SJSA1 (cell line): ENCODE measurements at regions not wholly inside any gene's neighbourhood (a gene's known extent, or its start where the extent isn't known, plus 50 kb on each side); places are given as distances from the start of the nearest gene placed in this dataset.

ENCODE experiments used
- DNase-seq, 2 experiments: peaks; one replicate each; pipeline ENCODE4 v3.0.0-alpha.2; 2015 to 2020; ENCODE audit warnings: low spot score in 2 of 2, low read depth in 1 of 2
- H3K27ac ChIP-seq: fragments of 250-450 bp; sonication (Bioruptor Pico); 2 replicates; pipeline ENCODE4 v1.5.1; 2020; ENCODE audit warnings: mild to moderate bottlenecking, moderate library complexity
- H3K27me3 ChIP-seq: fragments of 250-450 bp; sonication (Bioruptor Pico); replicated peaks from 2 replicates; pipeline ENCODE4 v1.5.1; 2020; ENCODE audit warnings: mild to moderate bottlenecking, moderate library complexity
- H3K36me3 ChIP-seq: fragments of 250-450 bp; sonication (Bioruptor Pico); 2 replicates; pipeline ENCODE4 v1.5.1; 2020; ENCODE audit warnings: mild to moderate bottlenecking
- H3K4me1 ChIP-seq: fragments of 250-450 bp; sonication (Bioruptor Pico); replicated peaks from 2 replicates; pipeline ENCODE4 v1.6.1; 2021; ENCODE audit warnings: mild to moderate bottlenecking
- H3K4me3 ChIP-seq: fragments of 250-450 bp; sonication (Bioruptor Pico); 2 replicates; pipeline ENCODE4 v1.5.1; 2020; ENCODE audit warnings: mild to moderate bottlenecking
- H3K9me3 ChIP-seq: fragments of 250-450 bp; sonication (Bioruptor Pico); replicated peaks from 2 replicates; pipeline ENCODE4 v1.5.1; 2020; ENCODE audit warnings: mild to moderate bottlenecking

DNA sequence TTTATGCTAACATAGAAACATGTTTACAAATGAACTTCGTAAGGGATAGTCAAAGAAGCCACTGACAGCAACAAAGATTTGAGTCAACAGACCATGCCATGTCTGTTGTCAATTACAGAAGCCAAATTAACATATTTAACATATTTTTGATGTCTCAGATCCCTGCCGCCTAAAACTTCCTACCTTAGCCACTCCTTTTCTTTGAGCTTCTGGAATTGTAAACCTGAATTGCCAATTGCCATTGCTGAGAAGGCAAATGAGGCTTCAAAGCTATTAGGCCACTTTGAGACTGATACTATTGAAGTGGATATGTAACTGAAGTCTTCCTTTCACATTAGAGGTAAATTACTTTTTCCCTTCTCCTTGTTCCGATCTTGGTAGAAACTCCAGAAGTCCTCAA lies 66.0 kb upstream of the DSEL start:
- no peak for DNase-seq
- Histone ChIP-seq H3K4me1 (no peaks in the 10 kb centered on the region), H3K36me3 (no peaks in the 10 kb centered on the region), H3K27me3 (no peaks in the 10 kb centered on the region), H3K9me3 (no peaks in the 10 kb centered on the region), H3K27ac (no peak overlapping the region), H3K4me3 (no peak overlapping the region)

DNA sequence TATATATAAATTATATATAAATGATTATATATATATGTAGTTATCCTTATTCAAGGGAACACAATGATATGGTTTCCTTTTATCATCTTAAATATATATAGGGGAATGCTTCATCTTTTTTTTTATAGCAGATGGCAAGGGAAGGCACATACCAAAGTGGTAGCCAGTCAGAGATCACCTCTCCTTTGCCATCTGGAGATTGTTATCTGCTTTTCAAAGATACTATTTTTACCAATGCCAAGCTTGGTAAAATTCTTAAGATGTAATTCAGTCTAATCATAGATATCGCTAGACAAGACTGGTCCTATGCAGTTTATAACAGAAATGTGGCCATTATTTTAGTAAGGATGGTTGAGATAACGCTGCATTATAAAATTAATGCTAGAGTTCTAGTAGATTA lies 64.7 kb upstream of the DSEL start:
- H3K27me3 ChIP-seq = no peaks in the 10 kb centered on the region
- H3K36me3 ChIP-seq = no peaks in the 10 kb centered on the region
- H3K4me3 ChIP-seq = no peak overlapping the region
- no peaks in the 10 kb centered on the region for H3K4me1 ChIP-seq
- no peak for DNase-seq
- no peak overlapping the region for H3K27ac ChIP-seq
- no peaks in the 10 kb centered on the region for H3K9me3 ChIP-seq

DNA sequence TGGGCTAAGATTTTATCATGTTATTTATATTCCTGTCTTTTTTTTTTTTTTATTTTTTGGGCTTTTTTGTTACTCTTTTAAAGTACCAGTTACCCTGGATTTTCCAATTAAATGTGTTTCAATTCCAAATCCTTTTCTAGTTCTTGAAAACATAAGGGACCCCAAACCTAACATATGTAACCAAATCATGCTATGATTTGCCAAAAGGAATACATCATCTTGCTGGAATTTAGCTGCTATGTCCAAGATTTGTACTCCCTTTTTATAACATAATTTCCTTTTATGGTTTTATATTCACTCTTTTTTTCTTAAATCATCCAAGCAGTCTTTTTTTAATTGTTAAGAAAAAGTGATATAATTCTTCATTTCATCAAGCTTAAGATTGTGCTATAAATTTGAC lies 60.9 kb upstream of the DSEL start:
- H3K9me3 ChIP-seq = no peaks in the 10 kb centered on the region
- no peaks in the 10 kb centered on the region for H3K36me3 ChIP-seq
- no peak overlapping the region for H3K4me3 ChIP-seq
- no peak for DNase-seq
- H3K27ac ChIP-seq = no peak overlapping the region
- no peaks in the 10 kb centered on the region for H3K27me3 ChIP-seq
- H3K4me1 ChIP-seq = no peaks in the 10 kb centered on the region

DNA sequence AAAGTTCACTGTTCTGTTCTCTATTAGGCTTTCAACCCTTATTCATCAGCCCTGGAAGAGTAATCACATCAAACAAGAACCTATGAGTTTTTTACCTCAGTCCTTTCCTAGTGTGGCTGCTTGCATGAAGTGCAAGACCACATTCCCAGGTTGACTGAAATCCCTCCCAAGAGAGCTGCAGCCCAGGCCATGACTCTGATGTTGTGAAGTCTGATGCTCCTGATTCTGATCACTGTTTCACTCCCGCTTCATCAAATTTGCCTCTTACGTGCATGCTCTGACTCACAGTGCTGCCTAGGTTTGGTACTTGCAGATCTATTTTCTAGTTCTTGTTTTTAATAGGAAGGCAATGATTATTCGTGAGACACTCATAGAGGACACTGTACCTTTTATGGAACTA lies 58.2 kb upstream of the DSEL start:
- Histone ChIP-seq H3K9me3 (no peaks in the 10 kb centered on the region), H3K4me3 (no peak overlapping the region), H3K4me1 (no peaks in the 10 kb centered on the region), H3K36me3 (no peaks in the 10 kb centered on the region), H3K27me3 (no peaks in the 10 kb centered on the region), H3K27ac (no peak overlapping the region)
- no peak for DNase-seq

GRCh38 chr18:67568166-67568565 lies 51.6 kb upstream of the DSEL start:
- Histone ChIP-seq H3K27ac (no peak overlapping the region), H3K36me3 (no peaks in the 10 kb centered on the region), H3K4me1 (no peaks in the 10 kb centered on the region), H3K27me3 (no peaks in the 10 kb centered on the region), H3K4me3 (no peak overlapping the region), H3K9me3 (no peaks in the 10 kb centered on the region)
- DNase-seq = no peak
